ENCODE measurements at regions not wholly inside any gene's neighbourhood (a gene's known extent, or its start where the extent isn't known, plus 50 kb on each side); places are given as distances from the start of the nearest gene placed in this dataset.

- no peak for DNase-seq (ENCODE audit: low read depth)
- TF ChIP-seq MYC (IDR thresholded peaks at IDR 0.05; ENCODE audit: low read depth, low read length) (no peak), POLR2A (IDR thresholded peaks at IDR 0.05; ENCODE audit: extremely low read depth, insufficient read length) (no peak), CTCF (IDR thresholded peaks at IDR 0.05; ENCODE audit: low read depth, low read length) (no peak), MAX (IDR thresholded peaks at IDR 0.05; ENCODE audit: low read depth, low read length) (no peak)
- H3K4me3 ChIP-seq (ENCODE audit: low read depth, low read length), result no peak overlapping the region
Measured at GRCh38 chr3:94379264-94379663, 316.4 kb downstream of the NSUN3 start.

GRCh38 chr3:94394885-94395284 lies 332.0 kb downstream of the NSUN3 start:
- TF ChIP-seq MYC (IDR thresholded peaks at IDR 0.05; ENCODE audit: low read depth, low read length) (no peak), POLR2A (IDR thresholded peaks at IDR 0.05; ENCODE audit: extremely low read depth, insufficient read length) (no peak), MAX (IDR thresholded peaks at IDR 0.05; ENCODE audit: low read depth, low read length) (no peak), CTCF (IDR thresholded peaks at IDR 0.05; ENCODE audit: low read depth, low read length) (no peak)
- H3K4me3 ChIP-seq (ENCODE audit: low read depth, low read length), result no peak overlapping the region
- DNase-seq (ENCODE audit: low read depth), result no peak

GRCh38 chr3:94395851-94396250 lies 333.0 kb downstream of the NSUN3 start:
- DNase-seq (ENCODE audit: low read depth), result no peak
- no peak for TF ChIP-seq POLR2A (IDR thresholded peaks at IDR 0.05; ENCODE audit: extremely low read depth, insufficient read length)
- no peak for TF ChIP-seq CTCF (IDR thresholded peaks at IDR 0.05; ENCODE audit: low read depth, low read length)
- TF ChIP-seq MAX (IDR thresholded peaks at IDR 0.05; ENCODE audit: low read depth, low read length), result no peak
- TF ChIP-seq MYC (IDR thresholded peaks at IDR 0.05; ENCODE audit: low read depth, low read length), result no peak
- no peak overlapping the region for H3K4me3 ChIP-seq (ENCODE audit: low read depth, low read length)

- no peak for TF ChIP-seq MYC (IDR thresholded peaks at IDR 0.05; ENCODE audit: low read depth, low read length)
- TF ChIP-seq POLR2A (IDR thresholded peaks at IDR 0.05; ENCODE audit: extremely low read depth, insufficient read length), result no peak
- TF ChIP-seq CTCF (IDR thresholded peaks at IDR 0.05; ENCODE audit: low read depth, low read length), result no peak
- no peak for TF ChIP-seq MAX (IDR thresholded peaks at IDR 0.05; ENCODE audit: low read depth, low read length)
- DNase-seq (ENCODE audit: low read depth), result no peak
- H3K4me3 ChIP-seq (ENCODE audit: low read depth, low read length), result no peak overlapping the region
Measured at GRCh38 chr3:94398036-94398435, 335.2 kb downstream of the NSUN3 start.

- no peak for TF ChIP-seq MYC (IDR thresholded peaks at IDR 0.05; ENCODE audit: low read depth, low read length)
- TF ChIP-seq CTCF (IDR thresholded peaks at IDR 0.05; ENCODE audit: low read depth, low read length), result no peak
- no peak for TF ChIP-seq MAX (IDR thresholded peaks at IDR 0.05; ENCODE audit: low read depth, low read length)
- no peak for TF ChIP-seq POLR2A (IDR thresholded peaks at IDR 0.05; ENCODE audit: extremely low read depth, insufficient read length)
- DNase-seq (ENCODE audit: low read depth), result no peak
- no peak overlapping the region for H3K4me3 ChIP-seq (ENCODE audit: low read depth, low read length)
Measured at GRCh38 chr3:94401466-94401865, 338.6 kb downstream of the NSUN3 start.

GRCh38 chr3:94402126-94402525 lies 339.3 kb downstream of the NSUN3 start:
- no peak overlapping the region for H3K4me3 ChIP-seq (ENCODE audit: low read depth, low read length)
- no peak for TF ChIP-seq MYC (IDR thresholded peaks at IDR 0.05; ENCODE audit: low read depth, low read length)
- no peak for TF ChIP-seq CTCF (IDR thresholded peaks at IDR 0.05; ENCODE audit: low read depth, low read length)
- TF ChIP-seq MAX (IDR thresholded peaks at IDR 0.05; ENCODE audit: low read depth, low read length), result no peak
- TF ChIP-seq POLR2A (IDR thresholded peaks at IDR 0.05; ENCODE audit: extremely low read depth, insufficient read length), result no peak
- no peak for DNase-seq (ENCODE audit: low read depth)
